Keratinocyte (primary cell): ENCODE measurements at regions not wholly inside any gene's neighbourhood (a gene's known extent, or its start where the extent isn't known, plus 50 kb on each side); places are given as distances from the start of the nearest gene placed in this dataset.

Experiments
- DNase-seq: peaks from one replicate; pipeline ENCODE4 v3.0.0-alpha.2; 2011; ENCODE audit warnings: low read depth, missing footprints, low spot score
- FAIRE-seq: peaks from 2 replicates; lab custom pipeline; 2011; peaks lifted over from hg19 to GRCh38; lab: Jason Lieb, UNC
- H2AFZ ChIP-seq: 2 replicates; pipeline ENCODE4 v1.6.0; 2012; ENCODE audit warnings: low read length, control low read depth, inconsistent platforms; ENCODE audit not compliant: control insufficient read depth
- H3K27ac ChIP-seq: 2 replicates; pipeline ENCODE4 v1.5.1; 2011; ENCODE audit warnings: low read length; ENCODE audit not compliant: control insufficient read depth, insufficient read depth
- H3K27me3 ChIP-seq: 3 replicates; pipeline ENCODE4 v1.6.0; 2011; ENCODE audit warnings: low read length; ENCODE audit not compliant: control insufficient read depth, insufficient read depth; ENCODE audit errors: extremely low read depth
- H3K36me3 ChIP-seq, 2 experiments: 2 replicates in 1 of 2; 3 replicates in 1 of 2; pipeline ENCODE4 v1.5.1; 2011; ENCODE audit warnings: low read length in 2 of 2, mild to moderate bottlenecking in 1 of 2; ENCODE audit not compliant: control insufficient read depth in 2 of 2, insufficient read depth in 2 of 2; ENCODE audit errors: extremely low read depth in 1 of 2
- H3K4me1 ChIP-seq: 3 replicates; pipeline ENCODE4 v1.5.1; 2011; ENCODE audit warnings: low read length; ENCODE audit not compliant: control insufficient read depth, insufficient read depth; ENCODE audit errors: extremely low read depth
- H3K4me2 ChIP-seq: 3 replicates; pipeline ENCODE4 v1.6.0; 2011; ENCODE audit warnings: low read depth, low read length; ENCODE audit not compliant: control insufficient read depth, insufficient read depth; ENCODE audit errors: extremely low read depth
- H3K4me3 ChIP-seq, 3 experiments: fragments of 200-600 bp in 1 of 3; sonication (generic) in 1 of 3; 2 replicates in 2 of 3; 3 replicates in 1 of 3; pipeline ENCODE4 v1.5.1; 2011 to 2016; ENCODE audit warnings: low read length in 3 of 3, mild to moderate bottlenecking in 3 of 3, control low read depth in 2 of 3, inconsistent platforms in 1 of 3, low read depth in 1 of 3, mixed read lengths in 1 of 3, mixed run types in 1 of 3, moderate library complexity in 1 of 3; ENCODE audit not compliant: control insufficient read depth in 2 of 3, insufficient read depth in 2 of 3; ENCODE audit errors: extremely low read depth in 1 of 3
- H3K79me2 ChIP-seq: 2 replicates; pipeline ENCODE4 v1.6.0; 2012; ENCODE audit warnings: low read length; ENCODE audit not compliant: control insufficient read depth, insufficient read depth
- H3K9ac ChIP-seq: 3 replicates; pipeline ENCODE4 v1.6.0; 2011; ENCODE audit warnings: low read length; ENCODE audit not compliant: control insufficient read depth, insufficient read depth; ENCODE audit errors: extremely low read depth
- H3K9me1 ChIP-seq: 3 replicates; pipeline ENCODE4 v1.6.0; 2011; ENCODE audit warnings: low read length; ENCODE audit not compliant: control insufficient read depth, insufficient read depth; ENCODE audit errors: extremely low read depth
- H3K9me3 ChIP-seq: 2 replicates; pipeline ENCODE4 v1.5.1; 2012; ENCODE audit warnings: low read depth, low read length; ENCODE audit not compliant: control insufficient read depth
- H4K20me1 ChIP-seq: 3 replicates; pipeline ENCODE4 v1.6.0; 2011; ENCODE audit warnings: low read length; ENCODE audit not compliant: control insufficient read depth, insufficient read depth; ENCODE audit errors: extremely low read depth
- CTCF ChIP-seq, 3 experiments: IDR thresholded peaks in 1 of 3; conservative IDR thresholded peaks in 1 of 3; optimal IDR thresholded peaks in 1 of 3; 2 replicates in 2 of 3; 3 replicates in 1 of 3; pipeline versions ENCODE3 to v1.5.1; 2011; ENCODE audit warnings: low read length in 3 of 3, mild to moderate bottlenecking in 3 of 3, moderate library complexity in 2 of 3, control low read depth in 1 of 3, inconsistent platforms in 1 of 3; ENCODE audit not compliant: insufficient read depth in 2 of 3; ENCODE audit errors: extremely low read depth in 1 of 3
- EZH2 ChIP-seq: IDR thresholded peaks from one replicate; pipeline ENCODE4 v1.6.1; 2012; ENCODE audit warnings: inconsistent platforms, mild to moderate bottlenecking, low read length, moderate library complexity
- dilution Hi-C: fragments of 300-500 bp; cut with MboI; formaldehyde crosslinking; loops from one replicate; pipeline ENCODE4 v1.7.0; 2020; ENCODE audit warnings: low sequenced_read_pairs; ENCODE audit not compliant: extremely low pct_ligation_motif_present

DNA sequence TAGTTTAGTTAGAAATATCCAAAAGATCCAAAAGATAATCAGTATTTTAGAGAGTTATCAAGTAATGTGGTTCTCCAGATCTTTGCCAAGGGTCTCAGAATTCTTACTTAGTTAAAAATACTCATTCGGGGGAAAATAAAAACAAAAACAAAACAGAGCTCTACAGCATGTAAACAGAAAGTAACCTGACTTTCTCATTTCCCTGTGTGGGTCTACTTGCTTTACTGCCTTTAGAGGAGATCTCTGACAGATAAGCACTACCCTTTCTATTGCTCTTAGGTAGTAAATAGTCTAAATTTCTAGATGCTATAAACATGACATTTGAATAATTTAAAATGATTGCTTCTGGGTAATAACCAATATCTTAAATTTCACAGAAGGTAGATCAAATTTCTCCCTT lies 371.8 kb downstream of the RPL10L start:
- Histone ChIP-seq H3K36me3 (no peaks in the 10 kb centered on the region), H3K9ac (no peak overlapping the region), H3K27ac (no peak overlapping the region), H3K9me1 (no peaks in the 10 kb centered on the region), H2AFZ (no peak overlapping the region), H4K20me1 (no peaks in the 10 kb centered on the region), H3K4me1 (no peaks in the 10 kb centered on the region), H3K79me2 (no peaks in the 10 kb centered on the region), H3K4me2 (no peak overlapping the region), H3K27me3 (no peaks in the 10 kb centered on the region), H3K4me3 (no peak overlapping the region), H3K9me3 (no peaks in the 10 kb centered on the region)
- DNase-seq (no peak), FAIRE-seq (no peak)
- dilution Hi-C loops: no loop called here
- TF ChIP-seq EZH2 (no peak), CTCF (optimal IDR thresholded peaks at IDR 0.05 in 1 of 3, IDR thresholded peaks at IDR 0.05 in 1 of 3, conservative IDR thresholded peaks at IDR 0.05 in 1 of 3; ENCODE audit: extremely low read depth in 1 of 3, insufficient read depth in 2 of 3, low read length in 3 of 3) (no peak)

- Histone ChIP-seq H3K4me2 (no peak overlapping the region), H3K27ac (no peak overlapping the region), H3K9me3 (no peaks in the 10 kb centered on the region), H3K27me3 (no peaks in the 10 kb centered on the region), H3K9ac (no peak overlapping the region), H4K20me1 (no peaks in the 10 kb centered on the region), H2AFZ (no peak overlapping the region), H3K79me2 (no peaks in the 10 kb centered on the region), H3K4me3 (no peak overlapping the region), H3K9me1 (no peaks in the 10 kb centered on the region), H3K36me3 (no peaks in the 10 kb centered on the region), H3K4me1 (no peaks in the 10 kb centered on the region)
- TF ChIP-seq EZH2: no peak
- no peak for TF ChIP-seq CTCF (optimal IDR thresholded peaks at IDR 0.05 in 1 of 3, IDR thresholded peaks at IDR 0.05 in 1 of 3, conservative IDR thresholded peaks at IDR 0.05 in 1 of 3; ENCODE audit: extremely low read depth in 1 of 3, insufficient read depth in 2 of 3, low read length in 3 of 3)
- DNase-seq (no peak), FAIRE-seq (no peak)
- dilution Hi-C loops: no loop called here
These were observed 372.3 kb downstream of the RPL10L start for GRCh38 chr14:46279327-46279726.
